PC-9 (cell line): ENCODE measurements at regions not wholly inside any gene's neighbourhood (a gene's known extent, or its start where the extent isn't known, plus 50 kb on each side); places are given as distances from the start of the nearest gene placed in this dataset.

Source experiments
- BruUV-seq: library from RNA; stranded (reverse); fragments of 400-500 nt; replicated peaks from 2 replicates; lab custom pipeline; 2021; lab: Mats Ljungman, UMichigan
- CTCF ChIA-PET: fragments of 300-600 bp; sonication (Branson Sonifier 250); formaldehyde crosslinking; loops from one replicate; lab custom pipeline; 2022; ENCODE audit warnings: antibody characterized with exemption; lab: Charles Lee
- POLR2A ChIA-PET: fragments of 300-600 bp; sonication (Branson Sonifier 250); formaldehyde crosslinking; loops from one replicate; lab custom pipeline; 2022; ENCODE audit warnings: antibody characterized with exemption; ENCODE audit not compliant: unreplicated experiment; lab: Charles Lee
- DNase-seq, 2 experiments: peaks; one replicate each; pipeline versions ENCODE4 v3.0.0 to v3.0.0-alpha.2; 2015 to 2022; ENCODE audit warnings: mixed read lengths in 1 of 2
- H2AFZ ChIP-seq: fragments of 200-600 bp; sonication (generic); 2 replicates; pipeline ENCODE4 v1.8.1; 2017; ENCODE audit warnings: antibody characterized with exemption
- H3F3A ChIP-seq: fragments of 200-600 bp; sonication (generic); 2 replicates; pipeline ENCODE4 v1.8.1; 2017; ENCODE audit warnings: antibody characterized with exemption, mild to moderate bottlenecking, low read depth; ENCODE audit not compliant: insufficient read depth
- H3K27ac ChIP-seq: fragments of 200-600 bp; sonication (generic); 2 replicates; pipeline ENCODE4 v1.6.1; 2016; ENCODE audit warnings: mixed run types
- H3K27me3 ChIP-seq: fragments of 200-600 bp; sonication (generic); 2 replicates; pipeline ENCODE4 v1.6.1; 2016; ENCODE audit warnings: low read depth, mixed run types; ENCODE audit not compliant: insufficient read depth
- H3K36me3 ChIP-seq: fragments of 200-600 bp; sonication (generic); 2 replicates; pipeline ENCODE4 v1.6.1; 2016; ENCODE audit warnings: low read depth, mixed run types
- H3K4me1 ChIP-seq: fragments of 200-600 bp; sonication (generic); replicated peaks from 2 replicates; pipeline ENCODE4 v1.6.1; 2016; ENCODE audit warnings: mixed run types; ENCODE audit not compliant: insufficient read depth
- H3K4me2 ChIP-seq: fragments of 200-600 bp; sonication (generic); 2 replicates; pipeline ENCODE4 v1.6.1; 2017; ENCODE audit warnings: mixed run types
- H3K4me3 ChIP-seq: fragments of 200-600 bp; sonication (generic); 2 replicates; pipeline ENCODE4 v1.6.1; 2016; ENCODE audit warnings: mixed run types
- H3K79me2 ChIP-seq: fragments of 200-600 bp; sonication (generic); 2 replicates; pipeline ENCODE4 v1.6.1; 2017; ENCODE audit warnings: low read depth, mixed run types
- H3K9me2 ChIP-seq: fragments of 200-600 bp; sonication (generic); 2 replicates; pipeline ENCODE4 v1.8.1; 2017; ENCODE audit warnings: mild to moderate bottlenecking; ENCODE audit not compliant: insufficient read depth
- H3K9me3 ChIP-seq: fragments of 200-600 bp; sonication (generic); 2 replicates; pipeline ENCODE4 v1.8.1; 2016; ENCODE audit warnings: low read depth; ENCODE audit not compliant: insufficient read depth
- H4K20me1 ChIP-seq: fragments of 200-600 bp; sonication (generic); 2 replicates; pipeline ENCODE4 v1.8.1; 2017; ENCODE audit not compliant: insufficient read depth
- CTCF ChIP-seq: fragments of 200-600 bp; sonication (generic); conservative IDR thresholded peaks from 2 replicates; pipeline ENCODE4 v1.6.1; 2017; ENCODE audit warnings: mixed run types, antibody characterized with exemption, mild to moderate bottlenecking, moderate library complexity
- EZH2 ChIP-seq: fragments of 200-600 bp; sonication (generic); IDR thresholded peaks from 2 replicates; pipeline ENCODE4 v1.8.0; 2017; ENCODE audit warnings: antibody characterized with exemption, low read depth
- intact Hi-C: fragments of 100-400 bp; cut with micrococcal nuclease; formaldehyde crosslinking; loops from one replicate; pipeline ENCODE4 v1.10.0; 2022; ENCODE audit not compliant: unreplicated experiment

- H3K9me2 ChIP-seq, result no peaks in the 10 kb centered on the region
- ChIA-PET POLR2A (no interaction called here), CTCF (no interaction called here)
- H3K4me3 ChIP-seq, result no peak overlapping the region
- intact Hi-C loops, result no loop called here
- no peaks in the 10 kb centered on the region for H3F3A ChIP-seq
- no peaks in the 10 kb centered on the region for H3K9me3 ChIP-seq
- no peak overlapping the region for H2AFZ ChIP-seq
- no peaks in the 10 kb centered on the region for H4K20me1 ChIP-seq
- TF ChIP-seq CTCF (no peak), EZH2 (no peak)
- no peak overlapping the region for H3K27ac ChIP-seq
- no TSS peak for BruUV-seq
- H3K36me3 ChIP-seq, result no peaks in the 10 kb centered on the region
- no peaks in the 10 kb centered on the region for H3K4me1 ChIP-seq
- no peak for DNase-seq
- H3K27me3 ChIP-seq, result no peaks in the 10 kb centered on the region
- H3K79me2 ChIP-seq, result no peaks in the 10 kb centered on the region
- no peak overlapping the region for H3K4me2 ChIP-seq
Measured at GRCh38 chr4:152190907-152191306, 345.0 kb downstream of the FBXW7 start.

GRCh38 chr4:152189451-152190179 lies 346.3 kb downstream of the FBXW7 start:
- Histone ChIP-seq H3K9me3 (no peaks in the 10 kb centered on the region), H3K36me3 (no peaks in the 10 kb centered on the region), H2AFZ (no peak overlapping the region), H3F3A (no peaks in the 10 kb centered on the region), H3K9me2 (no peaks in the 10 kb centered on the region), H4K20me1 (no peaks in the 10 kb centered on the region), H3K27ac (no peak overlapping the region), H3K27me3 (no peaks in the 10 kb centered on the region), H3K4me2 (no peak overlapping the region), H3K79me2 (no peaks in the 10 kb centered on the region), H3K4me1 (no peaks in the 10 kb centered on the region), H3K4me3 (no peak overlapping the region)
- TF ChIP-seq EZH2 (no peak), CTCF (no peak)
- intact Hi-C loops, result no loop called here
- BruUV-seq, result no TSS peak
- POLR2A ChIA-PET, result no interaction called here
- no peak for DNase-seq
- CTCF ChIA-PET, result no interaction called here

GRCh38 chr4:152188801-152189200 lies 347.1 kb downstream of the FBXW7 start:
- no peak overlapping the region for H2AFZ ChIP-seq
- no peaks in the 10 kb centered on the region for H3K9me2 ChIP-seq
- no peaks in the 10 kb centered on the region for H3K4me1 ChIP-seq
- H3K27ac ChIP-seq, result no peak overlapping the region
- H3K9me3 ChIP-seq, result no peaks in the 10 kb centered on the region
- H3K4me3 ChIP-seq, result no peak overlapping the region
- H4K20me1 ChIP-seq, result no peaks in the 10 kb centered on the region
- no peaks in the 10 kb centered on the region for H3K36me3 ChIP-seq
- no TSS peak for BruUV-seq
- no peak for DNase-seq
- POLR2A ChIA-PET, result interaction anchor here (0.6 kb wide), 1 partner anchor 287 kb away, joined by 6 read pairs; no protein-coding TSS in a partner anchor
- no peaks in the 10 kb centered on the region for H3F3A ChIP-seq
- no peaks in the 10 kb centered on the region for H3K79me2 ChIP-seq
- TF ChIP-seq CTCF (no peak), EZH2 (no peak)
- intact Hi-C loops, result no loop called here
- H3K4me2 ChIP-seq, result no peak overlapping the region
- CTCF ChIA-PET, result no interaction called here
- H3K27me3 ChIP-seq, result no peaks in the 10 kb centered on the region
